Smooth muscle cell (in vitro differentiated cells): ENCODE measurements at regions not wholly inside any gene's neighbourhood (a gene's known extent, or its start where the extent isn't known, plus 50 kb on each side); places are given as distances from the start of the nearest gene placed in this dataset.

Experiments used
- DNase-seq: peaks from one replicate; lab custom pipeline; 2025; ENCODE audit not compliant: unreplicated experiment; lab: John Stamatoyannopoulos, UW
- H2AFZ ChIP-seq: fragments of 200-600 bp; sonication (generic); 2 replicates; pipeline ENCODE4 v1.6.0; 2016; ENCODE audit warnings: antibody characterized with exemption, low read depth, mild to moderate bottlenecking
- H3F3A ChIP-seq: fragments of 200-600 bp; sonication (generic); 2 replicates; pipeline ENCODE4 v1.6.0; 2017; ENCODE audit warnings: antibody characterized with exemption, low read depth
- H3K27ac ChIP-seq: fragments of 200-600 bp; sonication (generic); 2 replicates; pipeline ENCODE4 v1.5.1; 2016; ENCODE audit warnings: low read depth, mild to moderate bottlenecking
- H3K27me3 ChIP-seq: fragments of 200-600 bp; sonication (generic); 2 replicates; pipeline ENCODE4 v1.6.1; 2016; ENCODE audit warnings: low read depth, mild to moderate bottlenecking
- H3K36me3 ChIP-seq: fragments of 200-600 bp; sonication (generic); 2 replicates; pipeline ENCODE4 v1.5.1; 2016; ENCODE audit warnings: low read depth
- H3K4me1 ChIP-seq: fragments of 200-600 bp; sonication (generic); 2 replicates; pipeline ENCODE4 v1.5.1; 2016; ENCODE audit warnings: low read depth
- H3K4me2 ChIP-seq: fragments of 200-600 bp; sonication (generic); 2 replicates; pipeline ENCODE4 v1.6.0; 2016; ENCODE audit warnings: mild to moderate bottlenecking
- H3K4me3 ChIP-seq: fragments of 200-600 bp; sonication (generic); 2 replicates; pipeline ENCODE4 v1.5.1; 2016; ENCODE audit warnings: mild to moderate bottlenecking
- H3K79me2 ChIP-seq: fragments of 200-600 bp; sonication (generic); 2 replicates; pipeline ENCODE4 v1.6.0; 2016; ENCODE audit warnings: low read depth, mild to moderate bottlenecking
- H3K9ac ChIP-seq: fragments of 200-600 bp; sonication (generic); 2 replicates; pipeline ENCODE4 v1.6.0; 2016; ENCODE audit warnings: low read depth
- H3K9me3 ChIP-seq: fragments of 200-600 bp; sonication (generic); replicated peaks from 2 replicates; pipeline ENCODE4 v1.5.1; 2016; ENCODE audit warnings: low read depth
- H4K20me1 ChIP-seq: fragments of 200-600 bp; sonication (generic); 2 replicates; pipeline ENCODE4 v1.6.0; 2016; ENCODE audit warnings: low read depth
- WGBS: methylation state at CpG from one replicate; pipeline ENCODE4 v1.1.7; 2016; ENCODE audit warnings: low lambda C conversion rate; 5-methylcytosine and 5-hydroxymethylcytosine counted together
- TF ChIP-seq, protein P1 (sequence below): fragments of 200-600 bp; sonication (generic); IDR thresholded peaks from 2 replicates; pipeline ENCODE4 v1.5.1; 2017; ENCODE audit warnings: borderline replicate concordance, mild to moderate bottlenecking, antibody characterized with exemption; ENCODE audit not compliant: insufficient read depth, poor library complexity, severe bottlenecking

DNA sequence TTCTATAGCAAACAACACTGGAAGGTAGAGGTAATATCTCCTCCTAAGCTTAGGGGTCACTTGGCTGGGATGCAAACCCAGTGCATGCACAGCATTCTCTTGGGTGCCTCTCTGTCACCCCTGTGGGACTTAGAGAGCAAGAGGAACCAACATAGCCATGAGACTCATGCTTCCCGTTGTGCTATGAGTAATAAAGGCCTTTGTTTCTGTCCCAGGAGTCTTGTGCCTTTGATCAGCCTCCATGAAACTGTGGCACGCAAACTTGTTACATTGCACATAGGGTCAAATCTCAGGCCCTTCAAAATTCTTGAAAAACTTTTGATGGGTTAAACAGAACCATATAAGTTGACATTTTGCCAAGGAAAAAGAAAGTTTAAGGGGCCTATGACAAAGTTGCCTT, 272.8 kb downstream of the TAF11L14 start:
- H3K27me3 ChIP-seq: no peaks in the 10 kb centered on the region
- no peaks in the 10 kb centered on the region for H3F3A ChIP-seq
- no peak overlapping the region for H3K27ac ChIP-seq
- H3K9me3 ChIP-seq: no peaks in the 10 kb centered on the region
- TF ChIP-seq, protein P1, sequence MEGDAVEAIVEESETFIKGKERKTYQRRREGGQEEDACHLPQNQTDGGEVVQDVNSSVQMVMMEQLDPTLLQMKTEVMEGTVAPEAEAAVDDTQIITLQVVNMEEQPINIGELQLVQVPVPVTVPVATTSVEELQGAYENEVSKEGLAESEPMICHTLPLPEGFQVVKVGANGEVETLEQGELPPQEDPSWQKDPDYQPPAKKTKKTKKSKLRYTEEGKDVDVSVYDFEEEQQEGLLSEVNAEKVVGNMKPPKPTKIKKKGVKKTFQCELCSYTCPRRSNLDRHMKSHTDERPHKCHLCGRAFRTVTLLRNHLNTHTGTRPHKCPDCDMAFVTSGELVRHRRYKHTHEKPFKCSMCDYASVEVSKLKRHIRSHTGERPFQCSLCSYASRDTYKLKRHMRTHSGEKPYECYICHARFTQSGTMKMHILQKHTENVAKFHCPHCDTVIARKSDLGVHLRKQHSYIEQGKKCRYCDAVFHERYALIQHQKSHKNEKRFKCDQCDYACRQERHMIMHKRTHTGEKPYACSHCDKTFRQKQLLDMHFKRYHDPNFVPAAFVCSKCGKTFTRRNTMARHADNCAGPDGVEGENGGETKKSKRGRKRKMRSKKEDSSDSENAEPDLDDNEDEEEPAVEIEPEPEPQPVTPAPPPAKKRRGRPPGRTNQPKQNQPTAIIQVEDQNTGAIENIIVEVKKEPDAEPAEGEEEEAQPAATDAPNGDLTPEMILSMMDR: no peak
- H4K20me1 ChIP-seq: no peaks in the 10 kb centered on the region
- H3K4me2 ChIP-seq: no peak overlapping the region
- no peaks in the 10 kb centered on the region for H3K79me2 ChIP-seq
- 83% methylated on average over 2 of the region's 2 CpGs for WGBS
- no peaks in the 10 kb centered on the region for H3K4me1 ChIP-seq
- H3K36me3 ChIP-seq: no peaks in the 10 kb centered on the region
- DNase-seq: no peak
- no peak overlapping the region for H3K4me3 ChIP-seq
- H3K9ac ChIP-seq: no peak overlapping the region
- no peak overlapping the region for H2AFZ ChIP-seq

DNA sequence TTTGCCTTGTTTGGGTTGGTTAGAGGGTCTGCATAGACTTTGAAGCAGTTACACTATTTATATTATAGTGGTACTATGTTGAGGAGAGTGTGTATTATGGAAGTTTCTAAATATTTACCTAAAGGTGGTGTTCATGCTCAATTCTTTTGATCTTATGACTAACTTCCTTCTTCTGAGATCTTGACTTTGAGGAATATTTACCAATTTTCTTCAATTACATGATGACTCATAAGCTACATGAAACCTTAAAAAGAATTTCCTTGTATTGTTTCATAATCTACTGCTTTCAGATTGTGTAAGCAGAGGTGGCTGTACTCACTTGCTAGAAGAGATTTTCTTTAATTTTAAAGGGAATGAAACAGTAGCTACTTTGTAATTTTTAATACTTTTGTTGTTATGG, 276.1 kb downstream of the TAF11L14 start:
- TF ChIP-seq, protein P1: no peak
- DNase-seq: no peak
- Histone ChIP-seq H3K79me2 (no peaks in the 10 kb centered on the region), H3K27me3 (peaks cover 5% of the 10 kb centered on the region), H3K36me3 (no peaks in the 10 kb centered on the region), H4K20me1 (no peaks in the 10 kb centered on the region), H3K4me1 (no peaks in the 10 kb centered on the region), H3K4me2 (no peak overlapping the region), H2AFZ (no peak overlapping the region), H3F3A (no peaks in the 10 kb centered on the region), H3K9me3 (no peaks in the 10 kb centered on the region), H3K4me3 (no peak overlapping the region), H3K27ac (no peak overlapping the region), H3K9ac (no peak overlapping the region)

DNA sequence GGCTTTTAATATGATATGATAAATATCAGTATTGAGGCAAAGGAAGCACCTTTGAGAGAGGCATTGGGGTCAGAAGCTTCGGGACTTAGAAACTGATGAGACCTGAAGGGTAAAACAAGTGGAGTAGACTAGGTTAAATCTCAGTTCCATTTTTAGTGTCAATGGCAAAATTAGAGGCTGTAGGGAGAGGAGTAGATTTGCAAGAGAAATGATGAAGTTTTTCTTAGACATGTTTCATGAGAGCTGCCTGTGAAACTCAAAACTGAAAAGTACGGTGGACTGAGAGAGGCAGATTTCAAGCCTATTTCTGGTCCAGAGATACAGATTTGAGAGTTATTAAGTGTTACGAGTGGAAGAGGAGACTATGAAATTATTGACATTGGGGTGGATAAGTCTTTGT, 278.5 kb downstream of the TAF11L14 start:
- Histone ChIP-seq H3K79me2 (no peaks in the 10 kb centered on the region), H3K4me3 (no peak overlapping the region), H3K27me3 (peaks cover 5% of the 10 kb centered on the region), H3K9ac (no peak overlapping the region), H2AFZ (no peak overlapping the region), H3F3A (no peaks in the 10 kb centered on the region), H3K4me1 (no peaks in the 10 kb centered on the region), H4K20me1 (no peaks in the 10 kb centered on the region), H3K9me3 (no peaks in the 10 kb centered on the region), H3K36me3 (no peaks in the 10 kb centered on the region), H3K27ac (no peak overlapping the region), H3K4me2 (no peak overlapping the region)
- 92% methylated on average over 3 of the region's 3 CpGs for WGBS
- TF ChIP-seq, protein P1: no peak
- no peak for DNase-seq

DNA sequence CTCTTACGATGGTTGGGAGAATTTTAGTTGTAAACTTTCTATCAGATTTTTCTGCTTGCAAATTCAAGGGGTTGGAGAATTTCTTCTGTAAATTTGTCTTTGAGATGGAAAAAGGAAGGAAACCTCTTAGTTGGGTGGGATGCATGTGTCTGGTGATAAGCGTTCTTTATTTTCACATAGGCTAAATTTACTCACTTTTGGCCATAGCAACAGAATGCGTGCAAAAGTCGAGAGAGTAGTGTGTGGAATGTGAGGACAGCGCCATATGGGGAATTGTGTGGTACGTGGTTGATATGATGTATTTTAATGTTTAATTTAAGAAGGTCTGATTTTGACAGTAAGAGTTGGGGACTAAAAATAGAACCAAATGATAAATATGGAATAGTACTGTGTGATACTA, 282.2 kb downstream of the TAF11L14 start:
- TF ChIP-seq, protein P1: no peak
- Histone ChIP-seq H3K27ac (no peak overlapping the region), H2AFZ (no peak overlapping the region), H4K20me1 (no peaks in the 10 kb centered on the region), H3K79me2 (no peaks in the 10 kb centered on the region), H3K4me1 (peaks cover 6% of the 10 kb centered on the region), H3K4me3 (no peak overlapping the region), H3K9ac (no peak overlapping the region), H3K36me3 (no peaks in the 10 kb centered on the region), H3K27me3 (peaks cover 5% of the 10 kb centered on the region), H3F3A (no peaks in the 10 kb centered on the region), H3K4me2 (no peak overlapping the region), H3K9me3 (no peaks in the 10 kb centered on the region)
- no peak for DNase-seq
- WGBS: 96% methylated on average over 6 of the region's 6 CpGs
